Neural cell (in vitro differentiated cells): ENCODE measurements at regions not wholly inside any gene's neighbourhood (a gene's known extent, or its start where the extent isn't known, plus 50 kb on each side); places are given as distances from the start of the nearest gene placed in this dataset.

Experiments used
- H2AFZ ChIP-seq: fragments of 200-600, 300-800 bp; sonication (generic), shearing (Covaris generic); 2 replicates; pipeline ENCODE4 v1.6.0; 2014; ENCODE audit warnings: low read depth, mild to moderate bottlenecking, antibody characterized with exemption, low read length, moderate library complexity
- H3F3A ChIP-seq: fragments of 200-600 bp; shearing (Covaris generic); 2 replicates; pipeline ENCODE4 v1.6.1; 2016; ENCODE audit warnings: mild to moderate bottlenecking, moderate library complexity, mixed read lengths, antibody characterized with exemption, low read length; ENCODE audit not compliant: insufficient read depth, poor library complexity, severe bottlenecking
- H3K27ac ChIP-seq: fragments of 200-600, 300-800 bp; sonication (generic), shearing (Covaris generic); 2 replicates; pipeline ENCODE4 v1.5.1; 2014; ENCODE audit warnings: mild to moderate bottlenecking, low read length, moderate library complexity
- H3K27me3 ChIP-seq: fragments of 300-800, 200-600 bp; sonication (generic), shearing (Covaris generic); 2 replicates; pipeline ENCODE4 v1.6.0; 2014; ENCODE audit warnings: mild to moderate bottlenecking, low read depth, low read length, moderate library complexity; ENCODE audit not compliant: insufficient read depth
- H3K36me3 ChIP-seq: fragments of 300-800, 200-600 bp; sonication (generic), shearing (Covaris generic); 2 replicates; pipeline ENCODE4 v1.5.1; 2014; ENCODE audit warnings: mild to moderate bottlenecking, antibody characterized with exemption, low read length, moderate library complexity; ENCODE audit not compliant: insufficient read depth
- H3K4me2 ChIP-seq: fragments of 300-800, 200-600 bp; sonication (generic), shearing (Covaris generic); 2 replicates; pipeline ENCODE4 v1.6.0; 2014; ENCODE audit warnings: mild to moderate bottlenecking, low read length
- H3K4me3 ChIP-seq: fragments of 300-800, 200-600 bp; sonication (generic), shearing (Covaris generic); 2 replicates; pipeline ENCODE4 v1.5.1; 2014; ENCODE audit warnings: mild to moderate bottlenecking, low read length, moderate library complexity
- H3K79me2 ChIP-seq: fragments of 200-600 bp; shearing (Covaris generic); replicated peaks from 2 replicates; pipeline ENCODE4 v1.6.0; 2014; ENCODE audit warnings: mild to moderate bottlenecking, low read length, moderate library complexity; ENCODE audit not compliant: insufficient read depth
- H3K9ac ChIP-seq: fragments of 300-800, 200-600 bp; sonication (generic), shearing (Covaris generic); 2 replicates; pipeline ENCODE4 v1.6.1; 2016; ENCODE audit warnings: mild to moderate bottlenecking, low read length, mixed read lengths
- H3K9me2 ChIP-seq: fragments of 200-600 bp; shearing (Covaris generic); 2 replicates; pipeline ENCODE4 v1.6.1; 2016; ENCODE audit warnings: mild to moderate bottlenecking, low read length, mixed read lengths; ENCODE audit not compliant: insufficient read depth
- H3K9me3 ChIP-seq: fragments of 200-600, 300-800 bp; sonication (generic), shearing (Covaris generic); 2 replicates; pipeline ENCODE4 v1.6.1; 2016; ENCODE audit warnings: mild to moderate bottlenecking, mixed run types, low read length, moderate library complexity, mixed read lengths
- H4K20me1 ChIP-seq: fragments of 200-600 bp; shearing (Covaris generic); 2 replicates; pipeline ENCODE4 v1.6.1; 2016; ENCODE audit warnings: mild to moderate bottlenecking, mixed run types; ENCODE audit not compliant: insufficient read depth
- EP300 ChIP-seq: fragments of 450-650 bp; conservative IDR thresholded peaks from 2 replicates; pipeline ENCODE4 v1.6.1; 2014; ENCODE audit warnings: antibody characterized with exemption, mild to moderate bottlenecking, moderate library complexity; ENCODE audit not compliant: poor library complexity, severe bottlenecking
- EZH2 ChIP-seq: fragments of 200-600, 300-800 bp; shearing (Covaris generic), sonication (generic); IDR thresholded peaks from 2 replicates; pipeline ENCODE4 v1.6.1; 2014; ENCODE audit warnings: antibody characterized with exemption, low read length, borderline replicate concordance, mild to moderate bottlenecking; ENCODE audit not compliant: insufficient read depth, poor library complexity, severe bottlenecking
- MXI1 ChIP-seq: fragments of 450-650 bp; conservative IDR thresholded peaks from 2 replicates; pipeline ENCODE4 v1.6.1; 2014; ENCODE audit warnings: antibody characterized with exemption, mild to moderate bottlenecking; ENCODE audit not compliant: poor library complexity, severe bottlenecking
- POLR2AphosphoS5 ChIP-seq: IDR thresholded peaks from 2 replicates; pipeline ENCODE4 v1.6.1; 2012
- RAD21 ChIP-seq: fragments of 450-650 bp; conservative IDR thresholded peaks from 2 replicates; pipeline ENCODE4 v1.6.1; 2014; ENCODE audit warnings: antibody characterized with exemption, mild to moderate bottlenecking, moderate library complexity
- SMC3 ChIP-seq: fragments of 450-650 bp; conservative IDR thresholded peaks from 2 replicates; pipeline ENCODE4 v1.6.1; 2014; ENCODE audit warnings: antibody characterized with exemption, mild to moderate bottlenecking, moderate library complexity; ENCODE audit not compliant: poor library complexity
- TAF1 ChIP-seq: IDR thresholded peaks from 2 replicates; pipeline ENCODE4 v1.6.1; 2012; ENCODE audit warnings: low read depth
- TF ChIP-seq, protein P1 (sequence below): fragments of 450-650 bp; IDR thresholded peaks from 2 replicates; pipeline ENCODE4 v1.5.1; 2014; ENCODE audit warnings: antibody characterized with exemption, mild to moderate bottlenecking, moderate library complexity; ENCODE audit not compliant: poor library complexity, severe bottlenecking
- TF ChIP-seq, protein P2 (sequence below): IDR thresholded peaks from 2 replicates; pipeline ENCODE4 v1.6.1; 2012; ENCODE audit warnings: borderline replicate concordance

DNA sequence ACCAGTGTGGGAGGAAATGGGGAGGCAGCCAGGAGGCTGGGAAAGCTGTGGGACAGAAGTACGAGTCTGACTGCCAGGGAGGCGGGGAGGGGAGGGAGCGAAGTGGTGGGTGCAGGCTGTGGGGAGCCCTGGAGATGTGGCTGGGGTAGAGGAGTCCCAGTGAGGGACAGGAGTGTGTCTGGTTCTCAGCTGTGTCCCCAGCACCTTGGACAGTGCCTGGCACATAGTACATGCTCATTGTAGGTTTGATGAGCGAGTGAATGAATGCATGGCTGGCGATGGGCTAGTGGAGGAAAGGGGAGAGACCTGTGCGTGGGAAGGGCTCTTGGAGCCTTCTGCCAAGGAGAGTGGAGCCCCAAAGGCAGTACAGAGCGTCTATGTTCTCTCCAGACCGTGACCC lies 104.1 kb downstream of the SIK1 start:
- Histone ChIP-seq H3K27ac (no peak overlapping the region), H2AFZ (no peak overlapping the region), H3K27me3 (no peaks in the 10 kb centered on the region), H3K4me3 (no peak overlapping the region), H3K9ac (no peak overlapping the region), H3K36me3 (no peaks in the 10 kb centered on the region), H3K4me2 (no peak overlapping the region), H3K9me2 (no peaks in the 10 kb centered on the region), H4K20me1 (no peaks in the 10 kb centered on the region), H3K79me2 (no peaks in the 10 kb centered on the region), H3K9me3 (no peaks in the 10 kb centered on the region), H3F3A (peaks cover 4% of the 10 kb centered on the region)
- TF ChIP-seq TAF1 (no peak), EZH2 (no peak), SMC3 (no peak), RAD21 (no peak), POLR2AphosphoS5 (no peak), EP300 (no peak), MXI1 (no peak)
- TF ChIP-seq, protein P1, sequence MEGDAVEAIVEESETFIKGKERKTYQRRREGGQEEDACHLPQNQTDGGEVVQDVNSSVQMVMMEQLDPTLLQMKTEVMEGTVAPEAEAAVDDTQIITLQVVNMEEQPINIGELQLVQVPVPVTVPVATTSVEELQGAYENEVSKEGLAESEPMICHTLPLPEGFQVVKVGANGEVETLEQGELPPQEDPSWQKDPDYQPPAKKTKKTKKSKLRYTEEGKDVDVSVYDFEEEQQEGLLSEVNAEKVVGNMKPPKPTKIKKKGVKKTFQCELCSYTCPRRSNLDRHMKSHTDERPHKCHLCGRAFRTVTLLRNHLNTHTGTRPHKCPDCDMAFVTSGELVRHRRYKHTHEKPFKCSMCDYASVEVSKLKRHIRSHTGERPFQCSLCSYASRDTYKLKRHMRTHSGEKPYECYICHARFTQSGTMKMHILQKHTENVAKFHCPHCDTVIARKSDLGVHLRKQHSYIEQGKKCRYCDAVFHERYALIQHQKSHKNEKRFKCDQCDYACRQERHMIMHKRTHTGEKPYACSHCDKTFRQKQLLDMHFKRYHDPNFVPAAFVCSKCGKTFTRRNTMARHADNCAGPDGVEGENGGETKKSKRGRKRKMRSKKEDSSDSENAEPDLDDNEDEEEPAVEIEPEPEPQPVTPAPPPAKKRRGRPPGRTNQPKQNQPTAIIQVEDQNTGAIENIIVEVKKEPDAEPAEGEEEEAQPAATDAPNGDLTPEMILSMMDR = no peak

DNA sequence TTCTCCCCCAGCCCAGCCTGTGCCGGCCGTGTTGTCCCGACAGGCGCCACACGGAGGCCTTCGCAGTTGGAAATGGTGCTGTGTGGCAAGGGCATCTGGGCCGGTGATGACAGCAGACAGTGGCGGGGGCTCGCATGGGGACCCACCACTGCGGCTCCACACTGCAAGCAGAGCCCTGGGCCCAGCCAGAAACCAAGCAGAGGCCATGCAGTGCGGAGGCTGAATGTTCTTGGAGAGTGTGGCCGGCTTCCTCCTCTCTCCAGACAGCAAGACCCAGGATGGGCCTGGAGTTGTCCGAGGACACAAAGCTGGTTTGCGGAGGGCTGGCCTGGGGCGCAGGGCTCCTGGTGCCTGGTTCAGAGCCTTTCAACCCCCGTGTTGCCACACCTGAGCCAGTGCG lies 104.6 kb downstream of the SIK1 start:
- Histone ChIP-seq H2AFZ (no peak overlapping the region), H3K9me2 (no peaks in the 10 kb centered on the region), H3K27ac (no peak overlapping the region), H3K4me3 (no peak overlapping the region), H3K9ac (no peak overlapping the region), H3K36me3 (no peaks in the 10 kb centered on the region), H3K9me3 (no peaks in the 10 kb centered on the region), H4K20me1 (no peaks in the 10 kb centered on the region), H3F3A (peaks cover 4% of the 10 kb centered on the region), H3K79me2 (no peaks in the 10 kb centered on the region), H3K27me3 (no peaks in the 10 kb centered on the region), H3K4me2 (no peak overlapping the region)
- TF ChIP-seq EP300 (no peak), EZH2 (no peak), POLR2AphosphoS5 (no peak), TAF1 (no peak), RAD21 (no peak), SMC3 (no peak), MXI1 (no peak)
- TF ChIP-seq, protein P2, sequence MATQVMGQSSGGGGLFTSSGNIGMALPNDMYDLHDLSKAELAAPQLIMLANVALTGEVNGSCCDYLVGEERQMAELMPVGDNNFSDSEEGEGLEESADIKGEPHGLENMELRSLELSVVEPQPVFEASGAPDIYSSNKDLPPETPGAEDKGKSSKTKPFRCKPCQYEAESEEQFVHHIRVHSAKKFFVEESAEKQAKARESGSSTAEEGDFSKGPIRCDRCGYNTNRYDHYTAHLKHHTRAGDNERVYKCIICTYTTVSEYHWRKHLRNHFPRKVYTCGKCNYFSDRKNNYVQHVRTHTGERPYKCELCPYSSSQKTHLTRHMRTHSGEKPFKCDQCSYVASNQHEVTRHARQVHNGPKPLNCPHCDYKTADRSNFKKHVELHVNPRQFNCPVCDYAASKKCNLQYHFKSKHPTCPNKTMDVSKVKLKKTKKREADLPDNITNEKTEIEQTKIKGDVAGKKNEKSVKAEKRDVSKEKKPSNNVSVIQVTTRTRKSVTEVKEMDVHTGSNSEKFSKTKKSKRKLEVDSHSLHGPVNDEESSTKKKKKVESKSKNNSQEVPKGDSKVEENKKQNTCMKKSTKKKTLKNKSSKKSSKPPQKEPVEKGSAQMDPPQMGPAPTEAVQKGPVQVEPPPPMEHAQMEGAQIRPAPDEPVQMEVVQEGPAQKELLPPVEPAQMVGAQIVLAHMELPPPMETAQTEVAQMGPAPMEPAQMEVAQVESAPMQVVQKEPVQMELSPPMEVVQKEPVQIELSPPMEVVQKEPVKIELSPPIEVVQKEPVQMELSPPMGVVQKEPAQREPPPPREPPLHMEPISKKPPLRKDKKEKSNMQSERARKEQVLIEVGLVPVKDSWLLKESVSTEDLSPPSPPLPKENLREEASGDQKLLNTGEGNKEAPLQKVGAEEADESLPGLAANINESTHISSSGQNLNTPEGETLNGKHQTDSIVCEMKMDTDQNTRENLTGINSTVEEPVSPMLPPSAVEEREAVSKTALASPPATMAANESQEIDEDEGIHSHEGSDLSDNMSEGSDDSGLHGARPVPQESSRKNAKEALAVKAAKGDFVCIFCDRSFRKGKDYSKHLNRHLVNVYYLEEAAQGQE = no peak
- TF ChIP-seq, protein P1 = no peak
